GM12864 (cell line): ENCODE measurements at regions not wholly inside any gene's neighbourhood (a gene's known extent, or its start where the extent isn't known, plus 50 kb on each side); places are given as distances from the start of the nearest gene placed in this dataset.

Experiments used
- DNase-seq: peaks from one replicate; pipeline ENCODE4 v3.0.0-alpha.2; 2011; ENCODE audit warnings: low read depth
- H3K4me3 ChIP-seq: 2 replicates; pipeline ENCODE4 v1.5.1; 2011; ENCODE audit warnings: mild to moderate bottlenecking, low read depth, low read length, control low read depth
- CTCF ChIP-seq: IDR thresholded peaks from 2 replicates; pipeline ENCODE4 v1.5.1; 2011; ENCODE audit warnings: low read depth, mild to moderate bottlenecking, moderate library complexity, low read length, control low read depth, inconsistent platforms; ENCODE audit errors: missing control alignments

GRCh38 chr5:108521841-108522506, 140.1 kb upstream of the FBXL17 start:
- no peak overlapping the region for H3K4me3 ChIP-seq
- peak; percentile 63 for TF ChIP-seq CTCF
- DNase-seq = peak; percentile 75

- no peak for TF ChIP-seq CTCF
- peak; percentile 97 for DNase-seq
- H3K4me3 ChIP-seq = peak overlapping the region; percentile 11; the same call in 1 of the 2 replicates
These were observed 139.3 kb upstream of the FBXL17 start for GRCh38 chr5:108521011-108521700.

GRCh38 chr5:108516785-108517184, 134.9 kb upstream of the FBXL17 start:
- DNase-seq = no peak

GRCh38 chr5:108515517-108516105, 133.7 kb upstream of the FBXL17 start:
- H3K4me3 ChIP-seq = no peak overlapping the region
- no peak for TF ChIP-seq CTCF
- no peak for DNase-seq

More at GRCh38 chr5:108516785-108517184, 134.9 kb upstream of the FBXL17 start:
- TF ChIP-seq CTCF = no peak
- no peak overlapping the region for H3K4me3 ChIP-seq

GRCh38 chr5:108508979-108509378, 127.1 kb upstream of the FBXL17 start:
- no peak for TF ChIP-seq CTCF
- H3K4me3 ChIP-seq = no peak overlapping the region
- no peak for DNase-seq

- TF ChIP-seq CTCF = no peak
- no peak overlapping the region for H3K4me3 ChIP-seq
- no peak for DNase-seq
These were observed 125.7 kb upstream of the FBXL17 start for GRCh38 chr5:108507631-108508030.
